Esophagus squamous epithelium (tissue), 5 donors: ENCODE measurements at regions not wholly inside any gene's neighbourhood (a gene's known extent, or its start where the extent isn't known, plus 50 kb on each side); places are given as distances from the start of the nearest gene placed in this dataset.

Experiments
- DNase-seq: peaks from one replicate; lab custom pipeline; 2025; lab: John Stamatoyannopoulos, UW
- H3K27ac ChIP-seq, 4 donors: fragments of 200-600 bp; sonication (generic); one replicate each; pipeline ENCODE4 v1.5.1; 2016 to 2019; ENCODE audit warnings: mild to moderate bottlenecking in 1 of 4
- H3K27me3 ChIP-seq, 4 donors: fragments of 200-600 bp; sonication (generic); 1 replicate in 3 of 4; 2 replicates in 1 of 4; pipeline versions ENCODE4 v1.5.1 to v1.6.0; 2017 to 2021; ENCODE audit warnings: antibody characterized with exemption in 1 of 4
- H3K36me3 ChIP-seq, 3 donors: fragments of 200-600 bp; sonication (generic); one replicate each; pipeline ENCODE4 v1.5.1; 2016 to 2019
- H3K4me1 ChIP-seq, 3 donors: fragments of 200-600 bp; sonication (generic); one replicate each; pipeline ENCODE4 v1.5.1; 2017 to 2019
- H3K4me3 ChIP-seq, 4 donors: fragments of 200-600 bp; sonication (generic); 1 replicate in 3 of 4; 2 replicates in 1 of 4; pipeline ENCODE4 v1.5.1; 2016 to 2019; ENCODE audit warnings: mild to moderate bottlenecking in 2 of 4, moderate library complexity in 1 of 4
- H3K9me3 ChIP-seq, 3 donors: fragments of 200-600 bp; sonication (generic); one replicate each; pipeline ENCODE4 v1.5.1; 2016 to 2019
- CTCF ChIP-seq, 6 experiments: fragments of 450-650 bp in 4 of 6; fragments of 200-600 bp in 2 of 6; sonication (generic) in 2 of 6; IDR thresholded peaks; one replicate each; pipeline ENCODE4 v1.5.1; 2016 to 2019; ENCODE audit warnings: antibody characterized with exemption in 6 of 6, mild to moderate bottlenecking in 4 of 6, moderate library complexity in 4 of 6
- POLR2A ChIP-seq, 4 donors: fragments of 450-650 bp; IDR thresholded peaks; one replicate each; pipeline ENCODE4 v1.6.1; 2017; ENCODE audit warnings: antibody characterized with exemption in 4 of 4, mild to moderate bottlenecking in 4 of 4, moderate library complexity in 3 of 4
- WGBS, 2 donors: methylation state at CpG; one replicate each; pipeline ENCODE4 v1.1.5; 2018; 5-methylcytosine and 5-hydroxymethylcytosine counted together
- intact Hi-C: fragments of 100-400 bp; cut with DNase I; formaldehyde crosslinking; loops from one replicate; pipeline ENCODE4 v1.15.0; 2022
- donor health status: DM: yes; HTN: yes; CAD: no.

- intact Hi-C loops: no loop called here
- WGBS, 2 donors: 74 to 78% methylated on average over 15 of the region's 15 CpGs
- H3K9me3 ChIP-seq: no peaks in the 10 kb centered on the region
- H3K36me3 ChIP-seq: no peaks in the 10 kb centered on the region
- no peak for TF ChIP-seq CTCF (IDR thresholded peaks at IDR 0.05)
- no peak for TF ChIP-seq POLR2A (IDR thresholded peaks at IDR 0.05)
- no peaks in the 10 kb centered on the region for H3K4me1 ChIP-seq
- no peak for DNase-seq
- H3K27me3 ChIP-seq: peaks cover 0 to 4% (median 0%) of the 10 kb centered on the region in 4 donors
- H3K27ac ChIP-seq: no peak overlapping the region
- H3K4me3 ChIP-seq: no peak overlapping the region
These were observed 96.8 kb upstream of the ISX start for GRCh38 chr22:34969001-34969790.

GRCh38 chr22:34971456-34971855, 94.5 kb upstream of the ISX start:
- intact Hi-C loops: no loop called here
- no peak overlapping the region for H3K27ac ChIP-seq
- TF ChIP-seq POLR2A (IDR thresholded peaks at IDR 0.05): no peak
- no peaks in the 10 kb centered on the region for H3K36me3 ChIP-seq
- 23 to 29% methylated on average over 2 of the region's 2 CpGs for WGBS, 2 donors
- no peaks in the 10 kb centered on the region for H3K4me1 ChIP-seq
- no peak overlapping the region for H3K4me3 ChIP-seq
- H3K27me3 ChIP-seq: peaks cover 0 to 4% (median 0%) of the 10 kb centered on the region in 4 donors
- no peak for DNase-seq
- no peaks in the 10 kb centered on the region for H3K9me3 ChIP-seq

GRCh38 chr22:34972191-34972897, 93.6 kb upstream of the ISX start:
- Histone ChIP-seq H3K9me3 (no peaks in the 10 kb centered on the region), H3K4me3 (no peak overlapping the region), H3K27ac (no peak overlapping the region), H3K27me3 (peaks cover 0 to 4% (median 0%) of the 10 kb centered on the region in 4 donors), H3K36me3 (no peaks in the 10 kb centered on the region), H3K4me1 (no peaks in the 10 kb centered on the region)
- 72 to 82% methylated on average over 8 of the region's 8 CpGs for WGBS, 2 donors
- TF ChIP-seq CTCF (IDR thresholded peaks at IDR 0.05) (no peak), POLR2A (IDR thresholded peaks at IDR 0.05) (no peak)
- intact Hi-C loops: no loop called here
- no peak for DNase-seq

GRCh38 chr22:34973016-34973415, 92.9 kb upstream of the ISX start:
- H3K36me3 ChIP-seq: no peaks in the 10 kb centered on the region
- no peak for DNase-seq
- no peak overlapping the region for H3K27ac ChIP-seq
- TF ChIP-seq CTCF (IDR thresholded peaks at IDR 0.05) (no peak), POLR2A (IDR thresholded peaks at IDR 0.05) (no peak)
- H3K9me3 ChIP-seq: no peaks in the 10 kb centered on the region
- H3K4me1 ChIP-seq: no peaks in the 10 kb centered on the region
- H3K4me3 ChIP-seq: no peak overlapping the region
- 64 to 80% methylated on average over 1 of the region's 1 CpG for WGBS, 2 donors
- H3K27me3 ChIP-seq: peaks cover 0 to 4% (median 0%) of the 10 kb centered on the region in 4 donors
- intact Hi-C loops: no loop called here

- 45 to 75% methylated on average over 1 to 2 of the region's 2 CpGs for WGBS, 2 donors
- Histone ChIP-seq H3K4me1 (no peaks in the 10 kb centered on the region), H3K9me3 (no peaks in the 10 kb centered on the region), H3K4me3 (no peak overlapping the region), H3K27ac (no peak overlapping the region), H3K36me3 (no peaks in the 10 kb centered on the region), H3K27me3 (peaks cover 0 to 4% (median 0%) of the 10 kb centered on the region in 4 donors)
- TF ChIP-seq POLR2A (IDR thresholded peaks at IDR 0.05) (no peak), CTCF (IDR thresholded peaks at IDR 0.05) (no peak)
- DNase-seq: no peak
- intact Hi-C loops: no loop called here
These were observed 92.0 kb upstream of the ISX start for GRCh38 chr22:34973926-34974325.
